HCT116 (cell line): ENCODE measurements at regions not wholly inside any gene's neighbourhood (a gene's known extent, or its start where the extent isn't known, plus 50 kb on each side); places are given as distances from the start of the nearest gene placed in this dataset.

Experiments
- ATAC-seq: fragments of 200-7000 bp; cut with Tn5 transposase; 2 replicates; pipeline ENCODE4 v1.9.1; 2020; ENCODE audit warnings: mild to moderate bottlenecking, moderate library complexity
- BruUV-seq: library from RNA; stranded (reverse); fragments of 400-500 nt; replicated peaks from 2 replicates; lab custom pipeline; 2021; lab: Mats Ljungman, UMichigan
- CTCF ChIA-PET: fragments of 300-600 bp; sonication (Branson Sonifier 250); formaldehyde crosslinking; loops from one replicate; lab custom pipeline; 2021; ENCODE audit warnings: antibody characterized with exemption; lab: Charles Lee
- POLR2A ChIA-PET: fragments of 300-600, 350-600 bp; sonication (Branson Sonifier 250); formaldehyde crosslinking; loops from one replicate; lab custom pipeline; 2021; ENCODE audit warnings: antibody characterized with exemption; lab: Charles Lee
- RAD21 ChIA-PET, 2 experiments: fragments of 300-600 bp; sonication (Branson Sonifier 250); formaldehyde crosslinking; loops; one replicate each; lab custom pipeline; 2023; ENCODE audit warnings: low total read pairs in 2 of 2; ENCODE audit not compliant: uncharacterized antibody in 2 of 2, unreplicated experiment in 2 of 2, low non-redundant PET in 1 of 2; lab: Charles Lee
- DNase-seq: peaks from one replicate; pipeline ENCODE4 v3.0.0-alpha.2; 2010; ENCODE audit warnings: low read depth, low spot score
- H2AFZ ChIP-seq: fragments of 200-600 bp; shearing (Covaris generic), sonication (generic); 2 replicates; pipeline ENCODE4 v1.6.1; 2017; ENCODE audit warnings: low read depth, mixed run types, mixed read lengths, antibody characterized with exemption, low read length; ENCODE audit not compliant: poor library complexity, severe bottlenecking
- H3K27ac ChIP-seq: 2 replicates; pipeline ENCODE4 v1.5.1; 2012; ENCODE audit warnings: low read depth, low read length
- H3K27me3 ChIP-seq: fragments of 200-600 bp; sonication (generic); 2 replicates; pipeline ENCODE4 v1.6.1; 2016; ENCODE audit warnings: mixed run types, low read length, mixed read lengths; ENCODE audit not compliant: insufficient read depth
- H3K36me3 ChIP-seq, 2 experiments: fragments of 200-500 bp in 1 of 2; fragments of 200-600 bp in 1 of 2; sonication (Bioruptor generic) in 1 of 2; sonication (generic) in 1 of 2; 2 replicates each; pipeline versions ENCODE4 v1.5.1 to v1.6.1; 2014 to 2016; ENCODE audit warnings: low read length in 2 of 2, inconsistent platforms in 1 of 2, mixed read lengths in 1 of 2, mixed run types in 1 of 2; ENCODE audit not compliant: insufficient read depth in 2 of 2, control insufficient read depth in 1 of 2
- H3K4me1 ChIP-seq, 2 experiments: fragments of 200-600 bp in 1 of 2; sonication (generic) in 1 of 2; 2 replicates each; pipeline versions ENCODE4 v1.5.1 to v1.6.1; 2012 to 2017; ENCODE audit warnings: low read length in 2 of 2, inconsistent platforms in 1 of 2, mild to moderate bottlenecking in 1 of 2, mixed read lengths in 1 of 2, mixed run types in 1 of 2, moderate library complexity in 1 of 2; ENCODE audit not compliant: insufficient read depth in 2 of 2, control insufficient read depth in 1 of 2
- H3K4me2 ChIP-seq: fragments of 200-600 bp; sonication (generic); 2 replicates; pipeline ENCODE4 v1.6.1; 2017; ENCODE audit warnings: mixed run types, low read length, mixed read lengths
- H3K4me3 ChIP-seq, 2 experiments: fragments of 200-600 bp in 1 of 2; sonication (generic) in 1 of 2; replicated peaks in 1 of 2; 2 replicates each; pipeline ENCODE4 v1.5.1; 2011 to 2016; ENCODE audit warnings: low read length in 2 of 2, control low read depth in 1 of 2, low read depth in 1 of 2, mild to moderate bottlenecking in 1 of 2, mixed read lengths in 1 of 2, mixed run types in 1 of 2
- H3K79me2 ChIP-seq: fragments of 200-600 bp; sonication (generic); 2 replicates; pipeline ENCODE4 v1.6.1; 2017; ENCODE audit warnings: mild to moderate bottlenecking, mixed run types, low read length, moderate library complexity, mixed read lengths; ENCODE audit not compliant: insufficient read depth
- H3K9ac ChIP-seq: fragments of 200-600 bp; sonication (generic); 2 replicates; pipeline ENCODE4 v1.6.1; 2016; ENCODE audit warnings: low read length, mixed read lengths
- H3K9me2 ChIP-seq: fragments of 200-600 bp; sonication (generic), shearing (Covaris generic); 2 replicates; pipeline ENCODE4 v1.6.1; 2017; ENCODE audit warnings: mixed run types, mild to moderate bottlenecking, moderate library complexity; ENCODE audit not compliant: insufficient read depth
- H3K9me3 ChIP-seq, 2 experiments: fragments of 200-500 bp in 1 of 2; fragments of 200-600 bp in 1 of 2; sonication (Bioruptor generic) in 1 of 2; sonication (generic) in 1 of 2; 2 replicates each; pipeline ENCODE4 v1.6.1; 2014 to 2017; ENCODE audit warnings: low read length in 2 of 2, mixed read lengths in 2 of 2, inconsistent platforms in 1 of 2, low read depth in 1 of 2, mild to moderate bottlenecking in 1 of 2, mixed run types in 1 of 2, moderate library complexity in 1 of 2; ENCODE audit not compliant: control insufficient read depth in 1 of 2, insufficient read depth in 1 of 2
- H4K20me1 ChIP-seq: fragments of 200-600 bp; sonication (generic), shearing (Covaris generic); 2 replicates; pipeline ENCODE4 v1.6.1; 2017; ENCODE audit warnings: mixed run types, mild to moderate bottlenecking, moderate library complexity; ENCODE audit not compliant: insufficient read depth
- ATF3 ChIP-seq: IDR thresholded peaks from 2 replicates; pipeline ENCODE4 v1.6.1; 2012
- CBX3 ChIP-seq: IDR thresholded peaks from 2 replicates; pipeline ENCODE4 v1.6.1; 2012; ENCODE audit warnings: low read depth
- FOSL1 ChIP-seq: IDR thresholded peaks from 2 replicates; pipeline ENCODE4 v1.6.1; 2012; ENCODE audit warnings: low read depth
- POLR2AphosphoS5 ChIP-seq: IDR thresholded peaks from 2 replicates; pipeline ENCODE4 v1.6.1; 2011; ENCODE audit warnings: mild to moderate bottlenecking, low read depth, low read length, moderate library complexity
- RAD21 ChIP-seq: IDR thresholded peaks from 2 replicates; pipeline ENCODE4 v1.6.1; 2012; ENCODE audit warnings: low read depth, mild to moderate bottlenecking
- REST ChIP-seq: IDR thresholded peaks from 2 replicates; pipeline ENCODE4 v1.6.1; 2012; ENCODE audit warnings: low read depth
- SIN3A ChIP-seq: IDR thresholded peaks from 2 replicates; pipeline ENCODE4 v1.6.1; 2012; ENCODE audit warnings: low read depth
- SRF ChIP-seq: IDR thresholded peaks from 2 replicates; pipeline ENCODE4 v1.6.1; 2012; ENCODE audit warnings: low read depth
- YY1 ChIP-seq: IDR thresholded peaks from 2 replicates; pipeline ENCODE4 v1.6.1; 2011; ENCODE audit warnings: low read length, low read depth, moderate library complexity, mild to moderate bottlenecking; ENCODE audit not compliant: insufficient replicate concordance; ENCODE audit errors: extremely low read depth
- ZNF274 ChIP-seq: fragments of 200-500 bp; sonication (Bioruptor generic); IDR thresholded peaks from 2 replicates; pipeline ENCODE4 v1.6.1; 2014; ENCODE audit warnings: mild to moderate bottlenecking, low read depth, low read length, inconsistent platforms
- intact Hi-C: fragments of 100-400 bp; cut with micrococcal nuclease; formaldehyde crosslinking; loops from 2 replicates; pipeline ENCODE4 v1.10.0; 2022

GRCh38 chr9:115879451-115879850 lies 274.1 kb upstream of the PAPPA start (continued):
- TF ChIP-seq REST (no peak), RAD21 (no peak), ATF3 (no peak), YY1 (no peak), ZNF274 (no peak), POLR2AphosphoS5 (no peak)

- Histone ChIP-seq H3K4me1 (no peaks in the 10 kb centered on the region), H3K9ac (no peak overlapping the region), H4K20me1 (no peaks in the 10 kb centered on the region), H3K27me3 (peaks cover 42% of the 10 kb centered on the region), H2AFZ (no peak overlapping the region), H3K27ac (no peak overlapping the region), H3K4me2 (no peak overlapping the region), H3K9me3 (no peaks in the 10 kb centered on the region), H3K9me2 (no peaks in the 10 kb centered on the region), H3K36me3 (no peaks in the 10 kb centered on the region), H3K4me3 (no peak overlapping the region), H3K79me2 (no peaks in the 10 kb centered on the region)
- intact Hi-C loops: loop anchor here (5.0 kb wide), 2 partner anchors 288 to 617 kb away; no protein-coding TSS in a partner anchor
- TF ChIP-seq ATF3 (no peak), FOSL1 (no peak), SRF (no peak), SIN3A (no peak), CBX3 (no peak)
- no peak for DNase-seq
- no TSS peak for BruUV-seq
- CTCF ChIA-PET: interaction anchor here (1.0 to 3.3 kb wide), 3 partner anchors 272 to 297 kb away, joined by 3 to 14 read pairs (median 3); no protein-coding TSS in a partner anchor
- ATAC-seq: no peak
- POLR2A ChIA-PET: interaction anchor here (0.7 kb wide), 1 partner anchor 116 kb away, joined by 3 read pairs; no protein-coding TSS in a partner anchor
- RAD21 ChIA-PET: no interaction called here
These were observed 273.2 kb upstream of the PAPPA start for GRCh38 chr9:115880221-115880885.
